ENCODE measurements at regions not wholly inside any gene's neighbourhood (a gene's known extent, or its start where the extent isn't known, plus 50 kb on each side); places are given as distances from the start of the nearest gene placed in this dataset.
"Not testable (repeated sequence)": the region's sequence is repeated elsewhere in the genome, so short reads cannot be mapped to it uniquely, and the experiment has no call there.

GRCh38 chr17:20895426-20895825 lies 147.4 kb downstream of the USP22 start:
- H3K79me2 ChIP-seq (ENCODE audit: control insufficient read depth, insufficient read depth, low read length); ATAC-seq; H3K9ac ChIP-seq (ENCODE audit: insufficient read depth in 1 of 2, low read depth in 2 of 2, low read length in 2 of 2); BruUV-seq (replicated peaks); H3K4me3 ChIP-seq; H3K27me3 ChIP-seq (ENCODE audit: control insufficient read depth in 2 of 2, insufficient read depth in 2 of 2, low read length in 2 of 2); H3K36me3 ChIP-seq (ENCODE audit: control insufficient read depth, insufficient read depth, low read length); DNase-seq (ENCODE audit: extremely low read depth in 1 of 4, low spot score in 3 of 4); H3K9me3 ChIP-seq (replicated peaks; ENCODE audit: control insufficient read depth, insufficient read depth, low read depth, low read length); H3K4me1 ChIP-seq (replicated peaks in 1 of 2; ENCODE audit: control insufficient read depth in 2 of 2, insufficient read depth in 2 of 2, low read length in 2 of 2); H3K27ac ChIP-seq (ENCODE audit: extremely low read depth, low read depth, low read length); CTCF ChIA-PET (ENCODE audit: low intra/inter-chr PET ratio); H3K4me2 ChIP-seq (ENCODE audit: insufficient read depth, low read length); intact Hi-C loops (cut with micrococcal nuclease); H4K20me1 ChIP-seq (replicated peaks; ENCODE audit: control insufficient read depth, insufficient read depth, low read length); FAIRE-seq; POLR2A ChIA-PET; H3K9me1 ChIP-seq (ENCODE audit: control insufficient read depth, insufficient read depth, low read length); H2AFZ ChIP-seq (ENCODE audit: low read depth, low read length): not testable (repeated sequence)
- 78% methylated on average over 8 of the region's 18 CpGs for WGBS (ENCODE audit: insufficient coverage, low coverage, missing lambda C conversion rate)
- TF ChIP-seq POLR2G (IDR thresholded peaks at IDR 0.05; ENCODE audit: low read depth, low read length) = 0 out of 2 replicates have a peak, but pooled peaks have one; percentile 6
- in situ Hi-C loops (cut with MboI) = loop anchor here (10.0 kb wide), 1 partner anchor 571 kb away; no protein-coding TSS in a partner anchor

- ChIA-PET POLR2A (no interaction called here), CTCF (ENCODE audit: low intra/inter-chr PET ratio) (no interaction called here)
- in situ Hi-C loops (cut with MboI) (loop anchor here (10.0 kb wide), 1 partner anchor 571 kb away; no protein-coding TSS in a partner anchor), intact Hi-C loops (cut with micrococcal nuclease) (no loop called here)
- no peak for DNase-seq (ENCODE audit: extremely low read depth in 1 of 4, low spot score in 3 of 4)
- Histone ChIP-seq H3K4me3 (no peak overlapping the region), H3K9me3 (replicated peaks; ENCODE audit: control insufficient read depth, insufficient read depth, low read depth, low read length) (no peaks in the 10 kb centered on the region), H3K9me1 (ENCODE audit: control insufficient read depth, insufficient read depth, low read length) (no peaks in the 10 kb centered on the region), H2AFZ (ENCODE audit: low read depth, low read length) (no peak overlapping the region), H3K36me3 (ENCODE audit: control insufficient read depth, insufficient read depth, low read length) (peaks cover 5% of the 10 kb centered on the region; the same call in 1 of the 3 replicates), H3K27me3 (ENCODE audit: control insufficient read depth in 2 of 2, insufficient read depth in 2 of 2, low read length in 2 of 2) (no peaks in the 10 kb centered on the region), H3K79me2 (ENCODE audit: control insufficient read depth, insufficient read depth, low read length) (no peaks in the 10 kb centered on the region), H3K4me1 (replicated peaks in 1 of 2; ENCODE audit: control insufficient read depth in 2 of 2, insufficient read depth in 2 of 2, low read length in 2 of 2) (peaks cover 0 to 5% of the 10 kb centered on the region in 2 experiments; a peak in 1 of 5 replicates), H3K9ac (ENCODE audit: insufficient read depth in 1 of 2, low read depth in 2 of 2, low read length in 2 of 2) (no peak overlapping the region), H4K20me1 (replicated peaks; ENCODE audit: control insufficient read depth, insufficient read depth, low read length) (no peaks in the 10 kb centered on the region), H3K4me2 (ENCODE audit: insufficient read depth, low read length) (no peak overlapping the region), H3K27ac (ENCODE audit: extremely low read depth, low read depth, low read length) (no peak overlapping the region)
- ATAC-seq = no peak
- no TSS peak for BruUV-seq (replicated peaks)
- FAIRE-seq = no peak
- TF ChIP-seq POLR2G (IDR thresholded peaks at IDR 0.05; ENCODE audit: low read depth, low read length) (peak; percentile 18; the same call in 1 of the 2 replicates), ZNF561 (CRISPR knock-in tag; conservative IDR thresholded peaks at IDR 0.05) (no peak), NRF1 (conservative IDR thresholded peaks at IDR 0.05 in 1 of 2, IDR thresholded peaks at IDR 0.05 in 1 of 2) (peak; percentile 61 to 68)
- 49% methylated on average over 5 of the region's 30 CpGs for WGBS (ENCODE audit: insufficient coverage, low coverage, missing lambda C conversion rate)
These were observed 146.6 kb downstream of the USP22 start for GRCh38 chr17:20896153-20896649.

DNA sequence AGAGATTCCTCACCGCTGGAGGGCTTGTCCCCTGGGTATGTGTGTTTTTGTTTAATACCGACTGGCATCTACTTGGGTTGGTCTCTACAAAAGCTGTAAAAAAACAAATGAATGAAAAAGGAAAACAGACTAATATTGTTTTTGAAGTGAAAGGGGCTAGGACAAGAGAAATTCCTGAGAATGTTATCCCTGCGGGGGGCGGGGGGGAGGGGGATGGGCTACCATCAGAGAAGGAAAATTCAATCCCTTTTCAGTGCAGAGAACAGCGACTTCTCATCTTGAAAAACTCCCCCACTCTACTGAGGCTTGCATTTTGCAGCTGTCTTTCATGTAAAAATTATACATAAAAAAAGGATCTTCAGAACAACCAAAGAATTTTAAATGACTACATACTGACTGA lies 144.1 kb downstream of the USP22 start:
- FAIRE-seq; CTCF ChIA-PET (ENCODE audit: low intra/inter-chr PET ratio); BruUV-seq (replicated peaks): not testable (repeated sequence)

More for the DNA sequence above, 144.1 kb downstream of the USP22 start:
- H3K9me3 ChIP-seq (replicated peaks; ENCODE audit: control insufficient read depth, insufficient read depth, low read depth, low read length); H3K4me1 ChIP-seq (replicated peaks in 1 of 2; ENCODE audit: control insufficient read depth in 2 of 2, insufficient read depth in 2 of 2, low read length in 2 of 2); H3K9me1 ChIP-seq (ENCODE audit: control insufficient read depth, insufficient read depth, low read length); DNase-seq (ENCODE audit: extremely low read depth in 1 of 4, low spot score in 3 of 4); H3K27me3 ChIP-seq (ENCODE audit: control insufficient read depth in 2 of 2, insufficient read depth in 2 of 2, low read length in 2 of 2); H4K20me1 ChIP-seq (replicated peaks; ENCODE audit: control insufficient read depth, insufficient read depth, low read length); ATAC-seq; H3K4me3 ChIP-seq; H3K79me2 ChIP-seq (ENCODE audit: control insufficient read depth, insufficient read depth, low read length); H3K27ac ChIP-seq (ENCODE audit: extremely low read depth, low read depth, low read length); intact Hi-C loops (cut with micrococcal nuclease); POLR2A ChIA-PET; H3K36me3 ChIP-seq (ENCODE audit: control insufficient read depth, insufficient read depth, low read length); H2AFZ ChIP-seq (ENCODE audit: low read depth, low read length); H3K9ac ChIP-seq (ENCODE audit: insufficient read depth in 1 of 2, low read depth in 2 of 2, low read length in 2 of 2); H3K4me2 ChIP-seq (ENCODE audit: insufficient read depth, low read length): not testable (repeated sequence)
- in situ Hi-C loops (cut with MboI) = loop anchor here (10.0 kb wide), 1 partner anchor 574 kb away; no protein-coding TSS in a partner anchor
- WGBS (ENCODE audit: insufficient coverage, low coverage, missing lambda C conversion rate) = 71% methylated on average over 1 of the region's 5 CpGs
